ENCODE measurements at regions not wholly inside any gene's neighbourhood (a gene's known extent, or its start where the extent isn't known, plus 50 kb on each side); places are given as distances from the start of the nearest gene placed in this dataset.

DNA sequence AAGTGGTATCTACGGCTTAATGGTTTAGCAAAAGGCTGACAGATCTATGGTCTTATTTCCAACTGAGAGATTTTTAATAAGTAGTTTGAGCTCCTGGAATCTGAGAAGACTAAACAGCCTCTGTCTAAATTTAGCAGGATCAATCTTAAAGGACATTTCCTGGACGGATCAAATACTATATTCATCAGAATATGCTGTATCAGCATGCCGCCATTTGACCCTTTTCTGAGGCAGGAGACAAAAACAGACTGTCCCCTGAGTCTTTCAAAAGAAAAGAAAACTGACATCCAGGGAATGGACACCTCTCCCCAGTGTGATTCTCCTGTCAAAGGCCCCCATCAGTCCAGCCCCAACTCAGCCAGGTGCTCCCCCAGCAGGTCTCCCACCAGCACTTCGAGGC lies 443.7 kb downstream of the GXYLT1 start:
- no peak for FAIRE-seq
- no peak for DNase-seq (ENCODE audit: insufficient read length, low spot score)
- no peak for TF ChIP-seq TAF1 (IDR thresholded peaks at IDR 0.05; ENCODE audit: low read depth, low read length)
- no peak for TF ChIP-seq POLR2AphosphoS5 (IDR thresholded peaks at IDR 0.05; ENCODE audit: low read depth, low read length)
- no peak for TF ChIP-seq POLR2A (IDR thresholded peaks at IDR 0.05; ENCODE audit: low read depth, low read length)
- TF ChIP-seq PAX5 (IDR thresholded peaks at IDR 0.05; ENCODE audit: insufficient read depth, low read length, severe bottlenecking): no peak
- no peak for TF ChIP-seq SPI1 (IDR thresholded peaks at IDR 0.05; ENCODE audit: low read depth, low read length)
- TF ChIP-seq POU2F2 (IDR thresholded peaks at IDR 0.05; ENCODE audit: low read depth, low read length): no peak

DNA sequence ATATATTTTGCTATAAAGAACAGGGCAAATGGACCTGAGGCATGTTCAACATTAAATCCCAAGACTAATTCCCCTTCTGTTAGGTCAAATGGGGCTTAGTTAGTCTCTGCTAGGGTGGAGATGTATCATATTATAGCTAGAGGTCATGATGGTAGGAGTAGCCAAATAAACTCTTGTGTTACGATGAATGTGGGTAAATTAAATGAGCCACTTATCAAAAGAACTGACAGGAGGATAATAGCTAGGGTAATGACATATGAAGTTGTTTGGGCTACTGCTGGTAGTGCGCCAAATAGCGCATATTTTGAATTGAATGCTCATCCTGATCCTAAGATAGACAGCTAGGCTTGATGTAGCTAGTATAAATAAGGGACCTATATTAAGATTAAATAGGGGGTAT lies 445.0 kb downstream of the GXYLT1 start:
- TF ChIP-seq SPI1 (IDR thresholded peaks at IDR 0.05; ENCODE audit: low read depth, low read length): no peak
- no peak for TF ChIP-seq POLR2A (IDR thresholded peaks at IDR 0.05; ENCODE audit: low read depth, low read length)
- TF ChIP-seq POU2F2 (IDR thresholded peaks at IDR 0.05; ENCODE audit: low read depth, low read length): no peak
- no peak for TF ChIP-seq POLR2AphosphoS5 (IDR thresholded peaks at IDR 0.05; ENCODE audit: low read depth, low read length)
- TF ChIP-seq PAX5 (IDR thresholded peaks at IDR 0.05; ENCODE audit: insufficient read depth, low read length, severe bottlenecking): no peak
- DNase-seq (ENCODE audit: insufficient read length, low spot score) (no peak), FAIRE-seq (no peak)

DNA sequence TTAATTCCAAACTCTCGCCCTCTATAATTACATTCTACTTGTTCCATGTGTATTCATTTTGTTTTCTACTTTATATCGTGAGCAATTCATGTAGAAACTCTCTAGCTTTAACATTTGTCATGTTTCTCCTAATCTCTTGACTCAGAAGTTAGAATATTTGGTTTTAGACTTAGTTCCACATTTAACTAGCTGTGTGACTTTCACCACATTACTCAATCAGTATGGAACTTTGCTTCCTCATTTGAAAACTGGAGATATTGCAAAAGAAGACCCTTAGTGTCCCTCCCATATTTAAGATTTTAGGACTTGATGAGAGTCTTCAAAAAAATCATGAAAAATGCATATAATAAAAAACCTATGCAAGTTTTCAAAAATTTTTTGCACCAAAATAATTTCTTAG lies 447.5 kb downstream of the GXYLT1 start:
- DNase-seq (ENCODE audit: insufficient read length, low spot score): no peak
- no peak for TF ChIP-seq PAX5 (IDR thresholded peaks at IDR 0.05; ENCODE audit: insufficient read depth, low read length, severe bottlenecking)
- no peak for TF ChIP-seq POLR2A (IDR thresholded peaks at IDR 0.05; ENCODE audit: low read depth, low read length)
- no peak for TF ChIP-seq POU2F2 (IDR thresholded peaks at IDR 0.05; ENCODE audit: low read depth, low read length)
- no peak for TF ChIP-seq SPI1 (IDR thresholded peaks at IDR 0.05; ENCODE audit: low read depth, low read length)
- TF ChIP-seq TAF1 (IDR thresholded peaks at IDR 0.05; ENCODE audit: low read depth, low read length): no peak
- no peak for TF ChIP-seq POLR2AphosphoS5 (IDR thresholded peaks at IDR 0.05; ENCODE audit: low read depth, low read length)
- no peak for FAIRE-seq

DNA sequence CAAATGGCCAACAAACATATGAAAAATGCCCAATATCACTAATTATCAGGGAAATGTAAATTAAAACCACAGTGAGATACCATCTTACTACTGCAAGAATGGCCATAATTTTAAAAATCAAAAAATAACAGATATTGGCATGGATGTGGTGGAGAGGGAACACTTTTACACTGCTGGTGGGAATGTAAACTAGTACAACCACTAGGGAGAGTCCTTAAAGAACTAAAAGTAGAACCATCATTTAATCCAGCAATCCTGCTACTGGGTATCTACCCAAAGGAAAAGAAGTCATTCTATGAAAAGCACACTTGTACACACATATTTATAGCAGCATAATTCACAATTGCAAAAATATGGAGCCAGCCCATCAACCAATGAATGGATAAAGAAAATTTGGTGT lies 459.7 kb downstream of the GXYLT1 start:
- no peak for FAIRE-seq
- DNase-seq (ENCODE audit: insufficient read length, low spot score): no peak
- TF ChIP-seq POU2F2 (IDR thresholded peaks at IDR 0.05; ENCODE audit: low read depth, low read length): no peak
- no peak for TF ChIP-seq TAF1 (IDR thresholded peaks at IDR 0.05; ENCODE audit: low read depth, low read length)
- no peak for TF ChIP-seq SPI1 (IDR thresholded peaks at IDR 0.05; ENCODE audit: low read depth, low read length)
- TF ChIP-seq POLR2A (IDR thresholded peaks at IDR 0.05; ENCODE audit: low read depth, low read length): no peak
- no peak for TF ChIP-seq POLR2AphosphoS5 (IDR thresholded peaks at IDR 0.05; ENCODE audit: low read depth, low read length)
- TF ChIP-seq PAX5 (IDR thresholded peaks at IDR 0.05; ENCODE audit: insufficient read depth, low read length, severe bottlenecking): no peak

DNA sequence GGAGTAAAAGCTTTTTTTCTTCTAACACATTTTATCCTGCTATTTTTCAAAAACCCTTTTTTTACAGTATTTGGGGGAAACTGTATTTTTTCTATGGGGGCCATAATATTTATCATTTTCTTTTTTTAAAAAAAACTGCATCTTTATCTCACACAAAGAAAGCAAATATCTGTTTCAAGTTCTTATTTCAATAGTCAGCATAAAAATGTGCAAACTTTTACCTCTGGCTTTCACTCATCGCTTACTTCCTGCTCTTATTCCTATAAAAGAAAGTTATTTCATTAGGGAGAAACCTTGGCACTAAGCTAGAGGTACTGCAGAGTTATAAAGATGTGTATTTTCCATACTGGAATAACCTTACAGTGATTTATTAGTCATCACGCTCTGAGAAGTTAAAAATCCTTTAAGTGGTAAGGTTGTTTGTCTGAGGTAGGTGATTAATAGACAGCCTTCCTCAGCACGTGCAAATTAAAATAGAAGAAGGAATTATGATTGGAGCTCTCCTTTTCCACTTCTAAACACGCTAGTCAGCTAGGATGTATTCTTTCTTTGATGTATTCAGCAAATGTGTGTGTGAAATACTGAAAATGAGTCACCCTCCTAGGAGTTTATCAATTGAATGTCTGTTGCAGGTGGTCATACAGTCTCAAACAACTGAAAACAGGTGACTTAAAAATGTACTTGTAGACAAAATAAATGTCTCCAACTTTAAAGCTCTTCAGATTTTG lies 461.0 kb downstream of the GXYLT1 start:
- FAIRE-seq: no peak
- TF ChIP-seq POU2F2 (IDR thresholded peaks at IDR 0.05; ENCODE audit: low read depth, low read length): no peak
- TF ChIP-seq PAX5 (IDR thresholded peaks at IDR 0.05; ENCODE audit: insufficient read depth, low read length, severe bottlenecking): no peak
- TF ChIP-seq TAF1 (IDR thresholded peaks at IDR 0.05; ENCODE audit: low read depth, low read length): no peak
- DNase-seq (ENCODE audit: insufficient read length, low spot score): no peak

DNA sequence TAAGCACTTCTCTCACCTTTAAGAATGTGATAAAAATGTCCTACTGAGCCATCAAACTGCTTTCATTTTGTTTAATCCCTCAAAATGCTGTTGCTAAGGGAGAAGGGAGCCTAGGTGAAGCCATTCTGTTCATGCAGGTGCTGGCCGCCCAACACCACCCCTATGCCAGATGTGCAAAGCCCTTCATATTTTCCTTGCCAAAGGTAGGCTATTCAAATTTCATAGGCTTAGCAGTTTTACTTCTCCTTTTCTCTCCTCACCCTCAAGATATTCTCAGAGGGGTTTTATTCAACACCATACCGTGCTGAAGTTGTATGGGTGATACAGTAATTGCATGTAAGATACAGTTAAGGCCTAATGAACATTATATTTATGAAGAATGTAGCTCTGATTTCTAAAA lies 461.7 kb downstream of the GXYLT1 start:
- DNase-seq (ENCODE audit: insufficient read length, low spot score) (no peak), FAIRE-seq (no peak)
- TF ChIP-seq SPI1 (IDR thresholded peaks at IDR 0.05; ENCODE audit: low read depth, low read length) (no peak), PAX5 (IDR thresholded peaks at IDR 0.05; ENCODE audit: insufficient read depth, low read length, severe bottlenecking) (no peak), TAF1 (IDR thresholded peaks at IDR 0.05; ENCODE audit: low read depth, low read length) (no peak), POU2F2 (IDR thresholded peaks at IDR 0.05; ENCODE audit: low read depth, low read length) (no peak), POLR2A (IDR thresholded peaks at IDR 0.05; ENCODE audit: low read depth, low read length) (no peak), POLR2AphosphoS5 (IDR thresholded peaks at IDR 0.05; ENCODE audit: low read depth, low read length) (no peak)

- TF ChIP-seq SPI1 (IDR thresholded peaks at IDR 0.05; ENCODE audit: low read depth, low read length): no peak
- no peak for TF ChIP-seq POLR2A (IDR thresholded peaks at IDR 0.05; ENCODE audit: low read depth, low read length)
- TF ChIP-seq POLR2AphosphoS5 (IDR thresholded peaks at IDR 0.05; ENCODE audit: low read depth, low read length): no peak
- TF ChIP-seq PAX5 (IDR thresholded peaks at IDR 0.05; ENCODE audit: insufficient read depth, low read length, severe bottlenecking): no peak
- TF ChIP-seq POU2F2 (IDR thresholded peaks at IDR 0.05; ENCODE audit: low read depth, low read length): no peak
- TF ChIP-seq TAF1 (IDR thresholded peaks at IDR 0.05; ENCODE audit: low read depth, low read length): no peak
- no peak for DNase-seq (ENCODE audit: insufficient read length, low spot score)
- FAIRE-seq: no peak
Observed at GRCh38 chr12:41681898-41682297, 462.8 kb downstream of the GXYLT1 start.

DNA sequence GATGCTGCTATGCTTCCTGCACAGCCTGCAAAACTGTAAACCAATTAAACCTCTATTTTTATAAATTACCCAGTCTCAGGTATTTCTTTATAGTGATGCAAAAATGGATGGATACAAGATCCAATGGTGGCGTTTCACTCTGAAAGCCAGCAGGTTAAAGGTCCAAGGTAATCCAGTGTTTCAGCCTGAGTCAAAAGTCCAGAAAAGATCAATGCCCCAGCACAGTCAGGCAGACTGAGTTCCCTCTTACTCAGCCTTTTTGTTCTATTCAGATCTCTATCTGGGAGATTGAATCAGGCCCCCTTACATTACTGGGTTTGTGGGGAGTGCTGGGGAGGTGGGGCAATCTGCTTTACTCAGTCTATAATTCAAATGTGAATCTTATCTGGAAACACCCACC lies 464.5 kb downstream of the GXYLT1 start:
- DNase-seq (ENCODE audit: insufficient read length, low spot score): no peak
- TF ChIP-seq SPI1 (IDR thresholded peaks at IDR 0.05; ENCODE audit: low read depth, low read length) (no peak), POLR2A (IDR thresholded peaks at IDR 0.05; ENCODE audit: low read depth, low read length) (no peak), POU2F2 (IDR thresholded peaks at IDR 0.05; ENCODE audit: low read depth, low read length) (no peak), PAX5 (IDR thresholded peaks at IDR 0.05; ENCODE audit: insufficient read depth, low read length, severe bottlenecking) (no peak), POLR2AphosphoS5 (IDR thresholded peaks at IDR 0.05; ENCODE audit: low read depth, low read length) (no peak), TAF1 (IDR thresholded peaks at IDR 0.05; ENCODE audit: low read depth, low read length) (no peak)
- no peak for FAIRE-seq

- DNase-seq (ENCODE audit: insufficient read length, low spot score): no peak
- no peak for FAIRE-seq
Observed at GRCh38 chr12:41663598-41664265, 475.6 kb downstream of the PDZRN4 start.

More at GRCh38 chr12:41663598-41664265, 475.6 kb downstream of the PDZRN4 start:
- TF ChIP-seq SPI1 (IDR thresholded peaks at IDR 0.05; ENCODE audit: low read depth, low read length): no peak
- TF ChIP-seq POLR2AphosphoS5 (IDR thresholded peaks at IDR 0.05; ENCODE audit: low read depth, low read length): no peak
- no peak for TF ChIP-seq PAX5 (IDR thresholded peaks at IDR 0.05; ENCODE audit: insufficient read depth, low read length, severe bottlenecking)
- TF ChIP-seq TAF1 (IDR thresholded peaks at IDR 0.05; ENCODE audit: low read depth, low read length): no peak
- no peak for TF ChIP-seq POU2F2 (IDR thresholded peaks at IDR 0.05; ENCODE audit: low read depth, low read length)
- no peak for TF ChIP-seq POLR2A (IDR thresholded peaks at IDR 0.05; ENCODE audit: low read depth, low read length)
